Activated T-helper 2 cell treated with anti-CD3 and anti-CD28 coated beads, Interferon-gamma antibody, Interleukin-2, Interleukin-4, amounts not matched to agents 10 μg/mL and 5 μg/mL and 100 μg/mL, durations not matched to agents 14 hours and 24 hours and 36 hours (primary cell): ENCODE measurements at regions not wholly inside any gene's neighbourhood (a gene's known extent, or its start where the extent isn't known, plus 50 kb on each side); places are given as distances from the start of the nearest gene placed in this dataset.

ENCODE experiments used
- DNase-seq: peaks from one replicate; pipeline ENCODE4 v3.0.0; 2021; ENCODE audit warnings: low spot score
- H3K27ac Mint-ChIP-seq: one replicate; pipeline ENCODE4 v1.8.0; 2021; ENCODE audit warnings: mixed read lengths
- H3K27me3 Mint-ChIP-seq: one replicate; pipeline ENCODE4 v1.8.0; 2021; ENCODE audit warnings: low read depth, mixed read lengths
- H3K36me3 Mint-ChIP-seq: one replicate; pipeline ENCODE4 v1.8.0; 2021; ENCODE audit warnings: low read depth, mixed read lengths
- H3K4me1 Mint-ChIP-seq: one replicate; pipeline ENCODE4 v1.8.0; 2021; ENCODE audit warnings: low read depth, mixed read lengths
- H3K4me3 Mint-ChIP-seq: one replicate; pipeline ENCODE4 v1.8.0; 2021; ENCODE audit warnings: low read depth, mild to moderate bottlenecking, moderate library complexity, mixed read lengths
- H3K9me3 Mint-ChIP-seq: one replicate; pipeline ENCODE4 v1.8.0; 2021; ENCODE audit warnings: mixed read lengths
- intact Hi-C: fragments of 100-400 bp; cut with micrococcal nuclease; formaldehyde crosslinking; loops from one replicate; pipeline ENCODE4 v1.15.1; 2023

DNA sequence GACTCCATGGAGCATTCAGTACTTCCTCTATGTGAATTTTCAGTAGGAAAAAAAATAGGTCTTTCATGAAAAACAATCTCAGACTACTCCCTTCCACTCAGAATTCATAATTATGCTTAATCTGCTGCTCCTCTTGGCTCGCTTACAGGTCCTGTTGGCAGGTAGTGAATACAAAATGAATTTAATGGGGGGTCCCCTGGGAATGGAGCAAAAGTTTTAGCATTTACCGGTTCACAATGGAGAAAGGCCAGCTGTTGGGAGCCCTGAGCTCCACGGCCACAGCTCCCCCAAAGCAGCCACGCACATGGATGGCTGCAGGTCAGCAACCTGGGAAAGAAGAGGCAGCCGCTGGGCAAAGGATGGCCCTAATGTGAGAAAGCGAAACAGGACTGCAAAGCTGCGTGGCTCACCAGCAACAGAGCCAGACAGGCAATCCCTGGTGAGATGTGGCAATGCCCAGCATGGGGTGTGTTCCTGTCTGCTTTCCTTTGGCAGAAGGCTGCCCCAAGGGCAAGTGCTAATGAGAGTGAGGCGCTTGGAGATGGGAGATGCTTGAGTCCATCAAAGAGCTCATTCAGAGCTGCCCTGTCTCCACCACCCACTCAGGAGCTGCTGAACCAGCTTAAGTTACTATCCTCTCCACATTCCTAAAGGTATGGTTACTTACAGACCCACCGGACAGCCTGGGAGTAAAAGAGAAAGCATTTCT lies 447.4 kb downstream of the EPHA4 start:
- DNase-seq = no peak
- intact Hi-C loops = no loop called here
- peaks cover 7% of the 10 kb centered on the region for H3K9me3 Mint-ChIP-seq
- no peak overlapping the region for H3K27ac Mint-ChIP-seq
- H3K36me3 Mint-ChIP-seq = no peaks in the 10 kb centered on the region
- no peak overlapping the region for H3K4me3 Mint-ChIP-seq
- H3K27me3 Mint-ChIP-seq = no peaks in the 10 kb centered on the region
- H3K4me1 Mint-ChIP-seq = no peaks in the 10 kb centered on the region

DNA sequence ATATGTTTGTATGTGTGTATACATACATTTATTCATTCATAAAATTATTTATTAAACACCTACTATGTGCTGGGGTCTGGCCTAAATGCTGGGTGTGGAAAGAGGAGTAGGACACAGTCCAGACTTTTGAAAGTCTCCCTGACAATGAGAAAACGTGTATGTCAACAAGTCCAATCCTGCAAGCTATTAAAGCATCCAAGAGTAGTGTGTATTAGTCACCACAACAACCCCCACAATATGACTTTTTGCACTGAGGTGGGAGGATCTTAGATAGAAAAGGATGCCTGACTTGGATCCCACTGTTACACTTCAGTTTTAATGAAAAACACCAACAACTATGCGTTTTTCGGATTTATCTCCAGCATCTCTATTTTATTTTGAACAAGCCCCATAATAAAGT lies 446.4 kb downstream of the EPHA4 start:
- Mint-ChIP-seq H3K36me3 (no peaks in the 10 kb centered on the region), H3K9me3 (peaks cover 7% of the 10 kb centered on the region), H3K4me1 (no peaks in the 10 kb centered on the region), H3K27me3 (no peaks in the 10 kb centered on the region), H3K4me3 (no peak overlapping the region), H3K27ac (no peak overlapping the region)
- no peak for DNase-seq
- intact Hi-C loops = no loop called here

GRCh38 chr2:221129657-221130056 lies 442.4 kb downstream of the EPHA4 start:
- H3K4me1 Mint-ChIP-seq = no peaks in the 10 kb centered on the region

GRCh38 chr2:221130431-221130830 lies 441.7 kb downstream of the EPHA4 start:
- intact Hi-C loops = no loop called here
- H3K36me3 Mint-ChIP-seq = no peaks in the 10 kb centered on the region

More at GRCh38 chr2:221129657-221130056, 442.4 kb downstream of the EPHA4 start:
- no peak overlapping the region for H3K4me3 Mint-ChIP-seq
- no peaks in the 10 kb centered on the region for H3K27me3 Mint-ChIP-seq
- intact Hi-C loops = no loop called here
- DNase-seq = no peak
- peaks cover 7% of the 10 kb centered on the region for H3K9me3 Mint-ChIP-seq
- H3K36me3 Mint-ChIP-seq = no peaks in the 10 kb centered on the region
- H3K27ac Mint-ChIP-seq = no peak overlapping the region

DNA sequence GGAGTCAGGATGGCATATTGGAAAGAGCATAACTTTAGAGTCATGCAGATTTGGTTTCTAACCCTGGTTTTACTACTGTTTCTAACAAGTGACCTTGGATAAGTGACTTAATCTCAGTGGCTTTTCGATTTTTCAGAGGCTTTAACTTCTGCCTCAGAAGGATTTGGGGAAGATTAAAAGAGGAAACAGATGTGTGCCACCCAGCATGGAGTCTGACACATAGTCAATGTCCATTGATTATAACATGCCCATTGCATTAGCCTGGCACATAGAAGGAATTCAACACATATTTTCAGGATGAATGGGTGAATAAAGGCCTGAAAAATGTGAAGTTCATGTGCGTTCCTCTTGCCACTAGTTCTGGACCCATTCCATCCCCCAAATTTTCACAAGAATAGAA lies 438.2 kb downstream of the EPHA4 start:
- no peaks in the 10 kb centered on the region for H3K36me3 Mint-ChIP-seq
- H3K4me1 Mint-ChIP-seq = no peaks in the 10 kb centered on the region
- no peak overlapping the region for H3K4me3 Mint-ChIP-seq
- H3K27me3 Mint-ChIP-seq = no peaks in the 10 kb centered on the region
- H3K9me3 Mint-ChIP-seq = no peaks in the 10 kb centered on the region
- intact Hi-C loops = no loop called here
- no peak overlapping the region for H3K27ac Mint-ChIP-seq
- no peak for DNase-seq

More at GRCh38 chr2:221130431-221130830, 441.7 kb downstream of the EPHA4 start:
- Mint-ChIP-seq H3K27ac (no peak overlapping the region), H3K4me3 (no peak overlapping the region), H3K4me1 (no peaks in the 10 kb centered on the region), H3K27me3 (no peaks in the 10 kb centered on the region), H3K9me3 (peaks cover 7% of the 10 kb centered on the region)
- DNase-seq = no peak

- Mint-ChIP-seq H3K27ac (no peak overlapping the region), H3K36me3 (no peaks in the 10 kb centered on the region), H3K9me3 (no peaks in the 10 kb centered on the region), H3K4me1 (no peaks in the 10 kb centered on the region), H3K4me3 (no peak overlapping the region), H3K27me3 (no peaks in the 10 kb centered on the region)
- intact Hi-C loops = no loop called here
- no peak for DNase-seq
These were observed 437.4 kb downstream of the EPHA4 start for GRCh38 chr2:221134718-221135117.

DNA sequence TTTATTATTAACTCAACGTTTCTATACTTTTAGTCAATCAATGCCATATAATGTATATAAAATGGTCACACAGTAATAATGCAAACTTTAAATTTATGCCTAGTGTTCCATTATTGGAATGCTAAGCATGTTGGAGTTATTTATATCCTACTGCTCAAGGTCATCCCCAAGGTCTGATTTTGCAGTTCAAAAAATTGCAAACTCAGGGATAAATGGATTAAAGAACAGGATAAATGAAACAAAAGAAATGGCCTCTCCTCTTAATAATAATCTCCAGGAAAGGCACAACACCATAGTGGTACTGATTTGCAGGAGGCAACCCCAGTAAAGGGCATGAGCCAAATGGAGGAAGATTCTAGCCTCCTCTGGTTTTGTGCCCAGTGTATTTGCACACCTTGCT lies 436.4 kb downstream of the EPHA4 start:
- Mint-ChIP-seq H3K4me1 (no peaks in the 10 kb centered on the region), H3K27ac (no peak overlapping the region), H3K27me3 (no peaks in the 10 kb centered on the region), H3K4me3 (no peak overlapping the region), H3K9me3 (no peaks in the 10 kb centered on the region), H3K36me3 (no peaks in the 10 kb centered on the region)
- intact Hi-C loops = no loop called here
- no peak for DNase-seq

DNA sequence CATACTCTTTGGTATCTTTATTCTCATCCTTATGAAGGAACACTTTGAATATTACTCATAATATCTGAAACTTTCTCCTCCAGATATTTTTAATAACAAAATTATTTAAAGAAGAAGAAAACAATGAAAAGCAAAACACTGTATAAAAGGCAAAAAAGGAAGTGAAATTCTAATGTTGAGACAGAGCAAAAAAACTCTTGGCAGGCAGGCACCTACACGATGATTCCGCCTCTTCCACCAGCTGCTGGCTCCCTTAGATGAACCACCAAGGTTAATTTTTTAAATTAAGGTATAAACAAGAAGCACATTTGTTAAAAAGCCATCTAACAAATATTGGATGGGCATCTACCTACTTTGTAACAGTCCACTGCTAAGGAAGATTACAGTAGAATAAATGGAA lies 434.7 kb downstream of the EPHA4 start:
- Mint-ChIP-seq H3K27me3 (no peaks in the 10 kb centered on the region), H3K36me3 (no peaks in the 10 kb centered on the region), H3K27ac (no peak overlapping the region), H3K9me3 (no peaks in the 10 kb centered on the region), H3K4me1 (no peaks in the 10 kb centered on the region), H3K4me3 (no peak overlapping the region)
- DNase-seq = no peak
- intact Hi-C loops = no loop called here

GRCh38 chr2:221142341-221142740 lies 429.8 kb downstream of the EPHA4 start:
- Mint-ChIP-seq H3K4me1 (no peaks in the 10 kb centered on the region), H3K27ac (no peak overlapping the region), H3K27me3 (no peaks in the 10 kb centered on the region), H3K36me3 (no peaks in the 10 kb centered on the region), H3K9me3 (no peaks in the 10 kb centered on the region), H3K4me3 (no peak overlapping the region)
- intact Hi-C loops = no loop called here
- DNase-seq = no peak

DNA sequence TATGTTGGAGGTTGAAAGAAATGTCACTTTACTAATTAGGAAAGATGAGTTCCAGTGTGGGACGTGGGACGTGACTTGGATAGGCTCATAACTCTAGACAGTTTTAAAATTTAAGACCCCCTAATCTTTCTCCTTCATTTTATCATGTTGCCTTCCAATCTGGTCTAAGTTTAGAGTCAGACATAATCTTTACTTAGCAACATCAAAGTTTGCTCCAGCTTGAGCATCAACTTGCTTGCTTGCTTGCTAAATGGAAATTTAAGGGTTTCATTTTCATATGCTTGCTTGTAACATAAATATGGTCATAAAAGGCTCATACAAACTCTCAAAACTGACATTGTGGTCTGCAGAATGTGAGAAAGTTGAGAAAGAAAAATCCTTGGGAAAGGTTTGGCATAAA lies 428.9 kb downstream of the EPHA4 start:
- H3K27me3 Mint-ChIP-seq = no peaks in the 10 kb centered on the region
- H3K4me1 Mint-ChIP-seq = no peaks in the 10 kb centered on the region
- H3K9me3 Mint-ChIP-seq = no peaks in the 10 kb centered on the region
- no peak for DNase-seq
- H3K27ac Mint-ChIP-seq = no peak overlapping the region
- H3K36me3 Mint-ChIP-seq = no peaks in the 10 kb centered on the region
- H3K4me3 Mint-ChIP-seq = no peak overlapping the region
- intact Hi-C loops = no loop called here

GRCh38 chr2:221144909-221145308 lies 427.2 kb downstream of the EPHA4 start:
- intact Hi-C loops = no loop called here
- H3K36me3 Mint-ChIP-seq = no peaks in the 10 kb centered on the region
- no peaks in the 10 kb centered on the region for H3K9me3 Mint-ChIP-seq
- H3K27me3 Mint-ChIP-seq = no peaks in the 10 kb centered on the region
- no peaks in the 10 kb centered on the region for H3K4me1 Mint-ChIP-seq
- no peak overlapping the region for H3K4me3 Mint-ChIP-seq
- H3K27ac Mint-ChIP-seq = no peak overlapping the region
- DNase-seq = no peak

- no peaks in the 10 kb centered on the region for H3K27me3 Mint-ChIP-seq
- H3K27ac Mint-ChIP-seq = no peak overlapping the region
These were observed 426.7 kb downstream of the EPHA4 start for GRCh38 chr2:221145396-221145795.

DNA sequence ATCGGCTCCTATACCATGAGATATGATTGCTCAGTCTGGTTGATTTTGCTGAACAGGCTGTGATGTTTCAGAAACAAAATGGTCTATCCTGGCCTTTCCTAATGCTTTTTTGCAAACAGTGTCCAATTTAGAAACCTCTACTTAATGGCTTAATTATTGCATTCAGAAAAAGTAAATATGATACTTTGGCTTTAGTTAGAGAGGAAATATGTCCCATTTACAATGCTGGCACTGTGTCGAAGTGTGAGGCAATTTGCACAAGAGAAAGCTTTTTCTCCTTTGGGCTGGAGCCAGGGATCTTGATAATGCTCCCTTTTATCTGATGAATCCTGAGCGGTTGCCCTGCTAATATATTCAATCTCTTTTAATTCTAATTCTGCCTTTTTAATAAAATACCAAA lies 418.9 kb downstream of the EPHA4 start:
- H3K4me3 Mint-ChIP-seq = no peak overlapping the region
- intact Hi-C loops = no loop called here
- no peaks in the 10 kb centered on the region for H3K36me3 Mint-ChIP-seq
- no peaks in the 10 kb centered on the region for H3K4me1 Mint-ChIP-seq
- no peaks in the 10 kb centered on the region for H3K9me3 Mint-ChIP-seq
- H3K27me3 Mint-ChIP-seq = no peaks in the 10 kb centered on the region
- DNase-seq = no peak
- no peak overlapping the region for H3K27ac Mint-ChIP-seq

More at GRCh38 chr2:221145396-221145795, 426.7 kb downstream of the EPHA4 start:
- Mint-ChIP-seq H3K4me3 (no peak overlapping the region), H3K36me3 (no peaks in the 10 kb centered on the region), H3K9me3 (no peaks in the 10 kb centered on the region), H3K4me1 (no peaks in the 10 kb centered on the region)
- intact Hi-C loops = no loop called here
- DNase-seq = no peak

- intact Hi-C loops = no loop called here
- Mint-ChIP-seq H3K4me3 (no peak overlapping the region), H3K27ac (no peak overlapping the region)
These were observed 417.9 kb downstream of the EPHA4 start for GRCh38 chr2:221154176-221154575.

More at GRCh38 chr2:221154176-221154575, 417.9 kb downstream of the EPHA4 start:
- Mint-ChIP-seq H3K9me3 (no peaks in the 10 kb centered on the region), H3K4me1 (no peaks in the 10 kb centered on the region), H3K36me3 (no peaks in the 10 kb centered on the region), H3K27me3 (no peaks in the 10 kb centered on the region)
- DNase-seq = no peak
